ENCODE measurements at regions not wholly inside any gene's neighbourhood (a gene's known extent, or its start where the extent isn't known, plus 50 kb on each side); places are given as distances from the start of the nearest gene placed in this dataset.

DNA sequence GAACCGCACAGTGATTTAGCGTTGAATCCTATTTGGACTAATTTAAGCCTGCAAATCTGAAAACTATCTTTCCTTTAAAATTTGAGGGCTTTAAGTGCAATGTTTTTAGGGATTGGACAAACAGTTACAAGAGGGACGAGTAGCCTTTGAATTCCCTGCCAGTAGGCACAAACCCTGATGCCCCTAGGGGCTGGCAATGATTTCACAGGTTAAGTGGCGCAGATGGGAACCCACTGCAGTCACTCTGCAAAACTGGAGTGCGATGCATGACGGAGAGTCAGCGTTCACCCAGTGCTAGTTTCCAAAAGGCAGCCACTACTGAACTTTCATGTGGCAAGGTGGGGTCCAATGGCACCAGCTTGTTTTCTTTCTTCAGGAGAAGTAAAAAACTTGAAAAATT lies 99.4 kb upstream of the FRMD6 start:
- no peak for FAIRE-seq

GRCh38 chr14:51552768-51553404 lies 98.8 kb upstream of the FRMD6 start:
- no peak for FAIRE-seq

GRCh38 chr14:51554339-51554920 lies 97.3 kb upstream of the FRMD6 start:
- FAIRE-seq, result no peak

- no peak for FAIRE-seq
These were observed 96.8 kb upstream of the FRMD6 start for GRCh38 chr14:51554953-51555352.

- FAIRE-seq, result no peak
These were observed 90.6 kb upstream of the FRMD6 start for GRCh38 chr14:51561141-51561540.

GRCh38 chr14:51562816-51563215 lies 88.9 kb upstream of the FRMD6 start:
- no peak for FAIRE-seq

DNA sequence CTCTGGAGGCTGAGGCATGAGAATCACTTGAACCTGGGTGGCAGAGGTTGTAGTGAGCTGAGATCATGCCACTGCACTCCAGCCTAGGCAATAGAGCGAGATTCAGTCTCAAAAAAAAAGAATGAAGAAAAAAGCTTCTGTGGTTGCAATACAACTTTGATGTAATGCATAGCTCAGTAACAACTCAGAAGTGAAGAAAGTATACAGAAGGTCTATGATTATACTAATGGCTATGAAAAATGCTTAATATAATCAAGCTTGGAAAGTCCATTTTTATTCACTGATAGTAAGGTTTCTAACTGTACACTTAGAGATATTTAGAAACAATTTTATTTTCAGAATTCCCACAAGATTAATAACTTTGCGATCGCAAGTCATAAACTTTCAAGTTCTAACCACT lies 88.2 kb upstream of the FRMD6 start:
- FAIRE-seq, result no peak

GRCh38 chr14:51564460-51564859 lies 87.2 kb upstream of the FRMD6 start:
- FAIRE-seq, result no peak

DNA sequence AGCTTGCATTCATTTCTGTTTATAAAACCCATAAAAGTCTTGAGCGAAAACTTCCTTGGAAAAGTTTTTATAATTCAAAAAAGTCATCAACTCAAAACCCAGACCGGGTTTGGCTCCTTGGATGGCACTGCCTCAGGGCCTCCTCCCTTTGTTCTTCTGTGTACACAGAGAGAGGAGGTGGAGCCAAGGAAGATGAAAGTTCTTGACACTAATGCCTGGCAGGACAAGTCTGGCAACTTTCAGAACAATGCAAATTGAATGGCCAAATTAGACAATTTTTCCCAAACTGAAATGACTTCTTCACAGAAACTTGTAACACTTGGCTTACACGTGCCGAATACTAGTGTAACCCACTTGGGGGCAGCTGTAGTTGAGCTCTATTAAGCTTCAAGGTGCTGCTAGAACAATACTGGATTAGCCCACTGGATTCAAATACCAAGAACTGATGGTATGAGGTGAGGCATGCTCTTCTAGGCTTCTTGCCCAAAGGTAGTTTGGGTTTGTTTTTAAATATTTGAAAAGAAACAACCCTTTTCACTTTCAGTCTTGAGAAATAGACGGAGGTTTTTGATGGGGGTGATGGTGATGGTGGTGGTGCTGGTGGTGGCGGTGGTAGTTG lies 86.6 kb upstream of the FRMD6 start:
- no peak for FAIRE-seq

GRCh38 chr14:51566831-51567582 lies 84.7 kb upstream of the FRMD6 start:
- no peak for FAIRE-seq

GRCh38 chr14:51568366-51568765 lies 83.3 kb upstream of the FRMD6 start:
- no peak for FAIRE-seq

DNA sequence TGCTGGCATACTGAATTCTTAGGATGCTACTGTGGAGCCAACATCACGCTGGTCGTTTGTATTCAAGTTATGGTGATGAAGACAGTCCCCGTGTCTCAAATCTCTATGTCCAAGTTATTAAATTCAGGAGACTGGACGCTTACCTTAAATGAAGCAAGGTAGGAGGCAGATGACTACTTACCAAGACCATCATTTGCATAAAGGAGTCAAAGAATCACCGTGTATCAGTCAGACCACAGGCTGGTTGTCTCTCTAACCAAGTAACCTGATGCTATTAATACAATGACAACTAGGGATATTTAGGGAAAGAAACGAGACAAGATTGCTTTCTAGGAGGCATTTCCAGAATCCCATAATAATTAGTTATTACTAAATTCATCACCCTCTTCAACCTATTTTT lies 78.1 kb upstream of the FRMD6 start:
- FAIRE-seq, result no peak

DNA sequence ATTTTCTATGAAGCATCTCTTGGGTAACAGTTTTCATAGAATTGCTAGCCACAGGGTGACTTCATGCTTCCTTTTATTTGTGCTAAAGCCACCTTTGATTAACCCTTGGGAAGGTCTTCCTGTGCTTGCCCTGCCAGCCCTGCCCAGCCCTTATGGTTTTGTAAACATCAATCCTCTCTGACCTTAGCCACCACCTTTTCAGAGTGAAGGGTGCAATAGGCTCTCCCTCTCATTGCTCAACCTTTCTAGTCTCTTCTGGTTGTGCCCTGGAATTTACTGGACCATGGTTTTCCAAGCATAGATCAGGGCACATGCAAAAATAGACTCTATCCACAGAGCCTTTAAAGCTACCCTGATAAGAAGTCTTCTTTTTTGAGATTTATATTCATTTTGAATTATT lies 77.7 kb upstream of the FRMD6 start:
- no peak for FAIRE-seq

GRCh38 chr14:51575349-51576116 lies 76.2 kb upstream of the FRMD6 start:
- no peak for FAIRE-seq

DNA sequence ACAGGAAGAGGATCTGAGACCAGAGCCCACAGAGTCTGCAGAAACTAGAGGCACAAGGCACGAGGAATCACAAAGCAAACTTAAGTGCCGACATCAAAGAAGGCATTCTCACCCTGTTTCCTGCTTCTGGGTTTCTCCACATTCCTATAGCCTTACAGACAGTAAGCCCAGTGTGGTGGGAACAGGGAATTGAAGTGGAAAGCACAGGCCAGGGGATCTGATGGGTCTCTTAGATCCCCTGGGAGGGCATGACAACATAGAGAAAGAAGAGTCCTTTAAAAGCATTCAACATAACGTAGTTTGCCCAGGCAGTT lies 75.6 kb upstream of the FRMD6 start:
- FAIRE-seq, result no peak

DNA sequence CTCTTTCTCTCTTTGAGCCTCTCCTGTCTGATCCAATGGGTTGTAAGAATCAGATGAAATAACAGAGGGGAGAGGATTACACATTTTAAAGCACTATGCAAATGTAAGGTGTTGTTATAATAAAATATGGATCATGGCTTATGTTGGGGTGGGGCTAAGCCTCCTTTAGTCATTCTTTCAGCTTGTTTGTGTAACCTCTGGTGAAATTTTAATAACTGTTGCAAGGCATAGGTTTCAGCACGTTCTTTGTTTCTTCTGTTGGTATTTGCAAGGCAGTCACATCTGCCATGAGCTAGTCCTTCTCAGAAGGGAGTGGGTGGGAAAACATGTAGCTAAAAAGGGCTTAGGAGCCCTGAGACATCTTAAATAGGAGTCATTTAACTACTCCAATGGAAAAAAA lies 74.8 kb upstream of the FRMD6 start:
- FAIRE-seq, result no peak

DNA sequence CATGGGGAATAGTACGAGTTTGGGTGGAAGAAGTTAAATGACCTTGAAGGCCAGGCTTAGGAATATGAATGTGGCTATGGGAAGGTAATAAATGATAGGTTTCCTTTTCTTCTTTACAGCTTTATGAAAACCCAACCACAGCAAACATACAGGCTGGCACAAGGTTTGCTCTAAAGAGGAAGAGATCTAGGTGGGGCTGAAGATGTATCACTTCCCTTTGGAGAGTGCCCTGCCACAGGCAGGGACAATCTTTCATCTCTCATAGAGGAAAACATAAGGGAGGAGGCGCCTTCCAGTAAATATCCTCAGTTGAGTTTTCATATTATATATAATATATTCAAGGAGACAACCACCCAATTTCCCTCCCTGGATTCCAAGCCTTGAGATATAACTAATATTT lies 72.9 kb upstream of the FRMD6 start:
- FAIRE-seq, result no peak

- peak; percentile 86 for FAIRE-seq
These were observed 70.5 kb upstream of the FRMD6 start for GRCh38 chr14:51581017-51581881.

DNA sequence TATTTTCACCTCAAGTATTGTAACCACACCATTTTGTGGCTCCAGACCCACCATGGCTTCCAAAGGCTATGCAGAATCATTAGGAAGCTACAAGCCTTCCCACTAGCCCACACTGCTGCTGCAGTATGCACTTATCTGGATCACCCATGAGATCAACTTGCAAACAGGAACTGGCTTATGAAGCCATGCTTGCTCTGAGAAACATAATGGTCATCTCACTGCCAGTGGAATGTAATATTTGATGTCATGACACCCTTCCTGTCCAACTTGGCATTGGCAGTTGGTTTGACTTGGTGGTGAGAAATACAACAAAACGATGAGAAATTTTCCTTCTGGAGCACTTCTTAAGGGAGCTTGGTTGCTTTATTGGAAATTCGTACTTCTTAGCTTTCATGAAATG lies 69.3 kb upstream of the FRMD6 start:
- no peak for FAIRE-seq

DNA sequence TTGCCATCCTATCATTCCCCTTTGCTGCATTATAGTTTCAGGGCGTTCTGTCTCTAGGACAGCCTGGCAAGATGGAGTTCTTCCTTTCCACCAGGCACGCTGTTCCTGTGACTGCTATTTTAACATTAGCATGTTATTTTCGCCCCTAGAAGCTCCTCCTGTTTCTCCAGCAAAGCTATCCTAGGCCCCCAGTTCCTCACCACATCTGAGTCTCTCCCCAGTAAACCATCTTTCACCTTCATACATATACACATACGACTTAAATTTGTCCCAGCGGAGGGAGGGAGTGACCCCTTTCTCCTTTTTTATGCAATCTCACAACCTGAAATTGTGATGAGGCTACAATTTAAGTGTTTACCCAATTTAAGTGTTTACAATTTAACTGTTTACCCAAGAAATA lies 66.7 kb upstream of the FRMD6 start:
- FAIRE-seq, result no peak

GRCh38 chr14:51592836-51593235 lies 58.9 kb upstream of the FRMD6 start:
- FAIRE-seq, result no peak

GRCh38 chr14:51593397-51593796 lies 58.3 kb upstream of the FRMD6 start:
- FAIRE-seq, result no peak
